GM13976 (cell line): ENCODE measurements at regions not wholly inside any gene's neighbourhood (a gene's known extent, or its start where the extent isn't known, plus 50 kb on each side); places are given as distances from the start of the nearest gene placed in this dataset.

Source experiments
- DNase-seq: peaks from one replicate; pipeline ENCODE4 v3.0.0; 2012; ENCODE audit warnings: low spot score
- in situ Hi-C: fragments of 300-500 bp; cut with MboI; formaldehyde crosslinking; loops from one replicate; pipeline ENCODE4 v1.12.0; 2022; ENCODE audit warnings: low sequenced_read_pairs, mixed read lengths, inconsistent platforms; ENCODE audit not compliant: unreplicated experiment
- TF ChIP-seq, protein P1 (sequence below): IDR thresholded peaks from 2 replicates; pipeline ENCODE4 v1.5.1; 2012; ENCODE audit warnings: borderline replicate concordance, mild to moderate bottlenecking; ENCODE audit not compliant: insufficient read depth; ENCODE audit errors: extremely low read depth, missing control alignments, control extremely low read depth

DNA sequence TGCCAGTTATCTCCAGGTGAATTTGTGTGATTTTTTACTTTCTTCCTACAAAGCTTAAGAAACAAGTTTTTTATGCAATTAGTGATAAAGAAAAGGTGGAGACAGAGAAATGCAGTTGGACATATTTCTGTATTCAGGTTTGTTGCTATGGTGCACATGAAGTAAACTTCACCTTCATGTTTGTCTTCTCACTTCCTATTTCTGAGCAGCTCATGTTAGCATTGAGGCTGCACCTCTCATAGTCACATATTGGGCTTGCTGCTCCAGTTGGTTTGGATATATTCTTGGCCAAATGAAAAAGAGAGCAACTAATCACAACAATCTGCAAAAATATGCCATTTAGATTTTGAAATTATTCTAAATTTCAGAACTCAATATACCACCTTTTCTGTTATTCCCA is 475.6 kb upstream of the ZWINT start:
- TF ChIP-seq, protein P1, sequence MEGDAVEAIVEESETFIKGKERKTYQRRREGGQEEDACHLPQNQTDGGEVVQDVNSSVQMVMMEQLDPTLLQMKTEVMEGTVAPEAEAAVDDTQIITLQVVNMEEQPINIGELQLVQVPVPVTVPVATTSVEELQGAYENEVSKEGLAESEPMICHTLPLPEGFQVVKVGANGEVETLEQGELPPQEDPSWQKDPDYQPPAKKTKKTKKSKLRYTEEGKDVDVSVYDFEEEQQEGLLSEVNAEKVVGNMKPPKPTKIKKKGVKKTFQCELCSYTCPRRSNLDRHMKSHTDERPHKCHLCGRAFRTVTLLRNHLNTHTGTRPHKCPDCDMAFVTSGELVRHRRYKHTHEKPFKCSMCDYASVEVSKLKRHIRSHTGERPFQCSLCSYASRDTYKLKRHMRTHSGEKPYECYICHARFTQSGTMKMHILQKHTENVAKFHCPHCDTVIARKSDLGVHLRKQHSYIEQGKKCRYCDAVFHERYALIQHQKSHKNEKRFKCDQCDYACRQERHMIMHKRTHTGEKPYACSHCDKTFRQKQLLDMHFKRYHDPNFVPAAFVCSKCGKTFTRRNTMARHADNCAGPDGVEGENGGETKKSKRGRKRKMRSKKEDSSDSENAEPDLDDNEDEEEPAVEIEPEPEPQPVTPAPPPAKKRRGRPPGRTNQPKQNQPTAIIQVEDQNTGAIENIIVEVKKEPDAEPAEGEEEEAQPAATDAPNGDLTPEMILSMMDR, result no peak
- in situ Hi-C loops, result no loop called here
- DNase-seq, result no peak

DNA sequence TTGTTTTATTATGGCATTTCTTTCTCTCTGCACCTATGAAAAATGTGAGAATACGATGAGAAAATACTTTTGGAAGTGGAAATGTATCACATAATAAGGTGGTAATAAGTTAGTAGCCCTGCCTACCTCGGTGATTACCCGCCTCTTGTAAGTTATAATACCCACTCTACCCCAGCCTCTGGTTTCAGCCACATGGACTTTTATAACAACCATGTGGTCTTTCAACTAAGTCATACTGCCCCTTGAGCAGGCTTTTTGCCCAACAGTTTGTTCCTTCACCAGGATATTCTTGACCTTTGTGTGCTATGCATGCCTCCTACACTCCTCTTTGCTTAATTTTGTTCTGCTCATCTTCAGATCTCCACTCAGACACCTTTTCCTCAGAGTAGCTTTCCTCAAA is 470.6 kb upstream of the ZWINT start:
- no peak for DNase-seq
- TF ChIP-seq, protein P1, result no peak
- in situ Hi-C loops, result no loop called here

DNA sequence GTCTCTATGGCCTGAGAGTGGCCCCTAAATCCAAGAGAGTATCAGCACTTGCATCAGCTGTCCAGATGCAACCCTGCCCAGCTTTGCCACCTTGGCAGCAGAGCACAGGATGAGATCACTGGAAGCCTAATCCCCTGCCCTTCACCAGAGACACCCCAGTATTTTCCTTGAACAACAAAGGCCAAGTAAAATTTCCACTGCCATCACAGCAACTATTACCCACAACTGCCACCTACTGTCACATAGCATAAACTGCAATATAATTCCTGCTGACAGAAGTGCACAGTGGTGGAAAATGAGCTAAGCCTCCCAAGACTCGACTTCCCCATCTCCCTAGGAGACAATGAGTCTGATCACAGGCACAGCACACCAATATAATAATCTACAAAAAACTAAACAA is 462.8 kb upstream of the ZWINT start:
- TF ChIP-seq, protein P1, result peak; percentile 65
- in situ Hi-C loops, result no loop called here
- peak; percentile 8 for DNase-seq

DNA sequence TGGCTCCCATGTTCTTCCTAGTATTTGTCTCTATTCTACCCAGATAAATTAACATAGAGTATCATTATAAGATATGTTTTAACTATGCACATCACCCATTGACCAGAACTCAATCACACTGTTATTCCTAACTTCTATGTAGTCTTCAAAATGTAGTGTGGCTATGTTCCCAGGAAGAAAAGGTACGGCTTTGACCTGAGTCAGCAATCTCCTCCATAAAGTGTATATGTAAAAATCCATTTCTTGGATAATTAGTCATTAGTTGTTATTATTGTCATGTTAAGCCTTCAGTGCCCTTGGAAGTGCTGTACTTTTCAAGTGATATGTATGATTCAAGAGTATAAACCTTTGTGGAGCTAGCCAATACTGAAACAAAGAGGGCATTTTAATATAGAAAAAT is 444.0 kb upstream of the ZWINT start:
- in situ Hi-C loops, result no loop called here
- DNase-seq, result no peak
- TF ChIP-seq, protein P1, result no peak

DNA sequence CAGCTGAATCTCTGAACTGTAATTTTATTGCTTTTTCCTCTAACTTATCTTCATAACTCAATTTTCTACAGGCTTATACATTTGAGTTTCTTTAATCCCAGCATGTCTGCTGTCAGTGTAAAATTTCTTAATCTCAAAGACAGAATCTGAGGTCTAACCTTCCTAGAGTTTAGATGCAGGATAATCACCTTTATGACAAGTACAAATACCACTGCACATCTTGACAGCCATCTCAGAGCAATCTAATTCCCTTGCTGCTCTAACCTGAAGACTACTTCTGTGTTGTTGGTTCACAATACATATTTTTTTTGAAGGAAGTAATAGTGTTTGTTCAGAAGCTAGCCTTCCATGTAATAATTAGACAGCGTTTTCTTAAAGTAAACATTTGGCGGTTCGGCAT is 424.2 kb upstream of the ZWINT start:
- in situ Hi-C loops, result no loop called here
- DNase-seq, result no peak
- TF ChIP-seq, protein P1, result no peak

DNA sequence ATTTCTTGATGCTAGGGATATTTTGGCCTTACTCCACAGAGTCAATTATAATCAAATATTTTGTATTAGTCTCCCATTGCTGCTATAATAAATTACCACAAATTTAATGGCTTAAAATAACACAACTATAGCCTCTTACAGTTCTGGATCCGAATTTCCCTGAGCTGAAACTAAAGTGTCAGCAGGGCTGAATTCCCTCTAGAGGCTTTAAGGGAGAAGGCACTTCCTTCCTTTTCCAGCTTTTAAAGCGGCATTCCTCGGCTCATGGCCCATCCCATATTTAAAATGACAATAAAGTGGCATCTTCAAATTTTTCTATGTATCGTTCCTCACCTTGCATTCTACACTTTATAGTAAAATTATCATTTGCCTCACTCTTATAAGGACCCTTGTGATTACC is 421.4 kb upstream of the ZWINT start:
- in situ Hi-C loops, result no loop called here
- TF ChIP-seq, protein P1, result no peak
- DNase-seq, result no peak

DNA sequence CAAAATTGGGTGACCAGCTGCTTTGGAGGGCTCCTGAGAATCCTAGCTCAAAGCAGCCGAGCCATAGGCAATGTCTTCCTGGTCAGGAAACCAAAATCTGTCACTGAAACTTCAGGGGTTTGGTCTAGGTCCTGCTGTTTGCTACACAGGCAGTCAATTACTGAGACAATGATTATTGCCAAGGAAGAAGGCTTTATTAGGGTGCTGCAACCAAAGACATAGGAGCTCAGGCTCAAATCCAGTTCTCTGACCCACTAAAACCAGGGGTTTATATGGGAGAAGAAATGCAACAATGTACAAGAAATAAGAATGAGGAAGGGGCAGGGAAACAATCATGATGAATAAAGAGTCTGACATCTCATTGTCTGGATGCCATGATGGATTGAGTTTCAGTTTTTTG is 410.3 kb upstream of the ZWINT start:
- no peak for DNase-seq
- in situ Hi-C loops, result no loop called here
- TF ChIP-seq, protein P1, result no peak
